Transverse colon (tissue), 4 donors: ENCODE measurements at regions not wholly inside any gene's neighbourhood (a gene's known extent, or its start where the extent isn't known, plus 50 kb on each side); places are given as distances from the start of the nearest gene placed in this dataset.

Experiments
- DNase-seq: peaks from one replicate; pipeline ENCODE4 v3.0.0-alpha.2; 2019
- H3K27ac ChIP-seq, 4 donors: fragments of 200-600 bp; sonication (generic); 2 replicates each; pipeline ENCODE4 v1.5.1; 2016 to 2018; ENCODE audit warnings: inconsistent platforms in 4 of 4
- H3K27me3 ChIP-seq: fragments of 200-600 bp; sonication (generic); 2 replicates; pipeline ENCODE4 v1.5.1; 2017; ENCODE audit warnings: inconsistent platforms
- H3K36me3 ChIP-seq, 4 donors: fragments of 200-600 bp; sonication (generic); 2 replicates each; pipeline ENCODE4 v1.5.1; 2017 to 2019; ENCODE audit warnings: inconsistent platforms in 4 of 4
- H3K4me1 ChIP-seq, 4 donors: fragments of 200-600 bp; sonication (generic); 2 replicates each; pipeline ENCODE4 v1.5.1; 2017 to 2020; ENCODE audit warnings: inconsistent platforms in 4 of 4
- H3K4me3 ChIP-seq, 4 donors: fragments of 200-600 bp; sonication (generic); 1 replicate in 1 of 4; 2 replicates in 3 of 4; pipeline versions ENCODE4 v1.5.1 to v1.6.1; 2017 to 2019; ENCODE audit warnings: inconsistent platforms in 4 of 4
- H3K9me3 ChIP-seq, 2 donors: fragments of 200-600 bp; sonication (generic); 2 replicates each; pipeline ENCODE4 v1.5.1; 2017 to 2019; ENCODE audit warnings: inconsistent platforms in 2 of 2
- CTCF ChIP-seq, 5 experiments: fragments of 200-600 bp in 3 of 5; fragments of 450-650 bp in 2 of 5; sonication (generic) in 3 of 5; IDR thresholded peaks; 1 replicate in 2 of 5; 2 replicates in 3 of 5; pipeline ENCODE4 v1.5.1; 2016 to 2017; ENCODE audit warnings: antibody characterized with exemption in 5 of 5, inconsistent platforms in 3 of 5, mild to moderate bottlenecking in 2 of 5, moderate library complexity in 1 of 5
- EP300 ChIP-seq: sonication (generic); formaldehyde crosslinking; IDR thresholded peaks from one replicate; pipeline ENCODE4 v1.6.1; 2017; ENCODE audit warnings: antibody characterized with exemption, low read depth
- POLR2A ChIP-seq: fragments of 450-650 bp; IDR thresholded peaks from one replicate; pipeline ENCODE4 v1.6.1; 2016; ENCODE audit warnings: antibody characterized with exemption, mild to moderate bottlenecking, moderate library complexity
- POLR2AphosphoS5 ChIP-seq, 3 donors: sonication (generic); formaldehyde crosslinking; IDR thresholded peaks; one replicate each; pipeline ENCODE4 v1.6.1; 2016; ENCODE audit warnings: antibody characterized with exemption in 3 of 3
- WGBS, 2 donors: methylation state at CpG; one replicate each; pipeline ENCODE4 v1.1.5; 2018; ENCODE audit warnings: low coverage in 1 of 2; 5-methylcytosine and 5-hydroxymethylcytosine counted together
- in situ Hi-C, 4 donors: fragments of 200-750 bp; cut with MboI; loops; one replicate each; pipeline versions ENCODE4 v1.15.0 to v1.15.1; 2017; ENCODE audit warnings: low sequenced_read_pairs in 3 of 4, low pct_ligation_motif_present in 1 of 4, low pct_unique_long_range_greater_than_20kb in 1 of 4
- intact Hi-C: fragments of 100-400 bp; cut with DNase I; formaldehyde crosslinking; loops from one replicate; pipeline ENCODE4 v1.15.1; 2023; ENCODE audit warnings: low total_unique reads

- Histone ChIP-seq H3K4me3 (no peak overlapping the region), H3K27me3 (no peaks in the 10 kb centered on the region), H3K4me1 (no peaks in the 10 kb centered on the region), H3K9me3 (no peaks in the 10 kb centered on the region), H3K27ac (no peak overlapping the region), H3K36me3 (no peaks in the 10 kb centered on the region)
- no peak for TF ChIP-seq CTCF (IDR thresholded peaks at IDR 0.05)
- no peak for TF ChIP-seq POLR2AphosphoS5 (IDR thresholded peaks at IDR 0.05)
- TF ChIP-seq POLR2A = no peak
- TF ChIP-seq EP300 = no peak
- intact Hi-C loops (no loop called here), in situ Hi-C loops (no loop called here)
- WGBS, 2 donors = 56 to 64% methylated on average over 1 to 2 of the region's 2 CpGs
- no peak for DNase-seq
Observed at GRCh38 chr1:60234776-60235175, 161.2 kb upstream of the C1orf87 start.

GRCh38 chr1:60229821-60230220, 156.3 kb upstream of the C1orf87 start:
- Histone ChIP-seq H3K36me3 (no peaks in the 10 kb centered on the region), H3K9me3 (no peaks in the 10 kb centered on the region), H3K27ac (no peak overlapping the region), H3K4me3 (no peak overlapping the region), H3K4me1 (no peaks in the 10 kb centered on the region), H3K27me3 (no peaks in the 10 kb centered on the region)
- no peak for DNase-seq
- intact Hi-C loops (no loop called here), in situ Hi-C loops (no loop called here)
- TF ChIP-seq EP300 = no peak
- no peak for TF ChIP-seq POLR2A
- TF ChIP-seq CTCF (IDR thresholded peaks at IDR 0.05) = no peak
- TF ChIP-seq POLR2AphosphoS5 (IDR thresholded peaks at IDR 0.05) = no peak

GRCh38 chr1:60228041-60228491, 154.5 kb upstream of the C1orf87 start:
- TF ChIP-seq CTCF (IDR thresholded peaks at IDR 0.05) = no peak
- TF ChIP-seq POLR2A = no peak
- TF ChIP-seq POLR2AphosphoS5 (IDR thresholded peaks at IDR 0.05) = no peak
- no peak for TF ChIP-seq EP300
- in situ Hi-C loops = no loop called here
- intact Hi-C loops = no loop called here

GRCh38 chr1:60227601-60228000, 154.0 kb upstream of the C1orf87 start:
- Histone ChIP-seq H3K36me3 (no peaks in the 10 kb centered on the region), H3K4me3 (no peak overlapping the region), H3K4me1 (no peaks in the 10 kb centered on the region), H3K27me3 (no peaks in the 10 kb centered on the region), H3K27ac (no peak overlapping the region), H3K9me3 (no peaks in the 10 kb centered on the region)
- intact Hi-C loops = no loop called here
- in situ Hi-C loops = no loop called here
- TF ChIP-seq EP300 (no peak), CTCF (IDR thresholded peaks at IDR 0.05) (no peak), POLR2AphosphoS5 (IDR thresholded peaks at IDR 0.05) (no peak), POLR2A (no peak)
- no peak for DNase-seq

More at GRCh38 chr1:60228041-60228491, 154.5 kb upstream of the C1orf87 start:
- Histone ChIP-seq H3K4me3 (no peak overlapping the region), H3K27me3 (no peaks in the 10 kb centered on the region), H3K36me3 (no peaks in the 10 kb centered on the region), H3K4me1 (no peaks in the 10 kb centered on the region), H3K9me3 (no peaks in the 10 kb centered on the region), H3K27ac (no peak overlapping the region)
- WGBS, 2 donors = 79 to 92% methylated on average over 1 of the region's 1 CpG
- no peak for DNase-seq
